ENCODE measurements at regions not wholly inside any gene's neighbourhood (a gene's known extent, or its start where the extent isn't known, plus 50 kb on each side); places are given as distances from the start of the nearest gene placed in this dataset.
"Not testable (repeated sequence)": the region's sequence is repeated elsewhere in the genome, so short reads cannot be mapped to it uniquely, and the experiment has no call there.

DNA sequence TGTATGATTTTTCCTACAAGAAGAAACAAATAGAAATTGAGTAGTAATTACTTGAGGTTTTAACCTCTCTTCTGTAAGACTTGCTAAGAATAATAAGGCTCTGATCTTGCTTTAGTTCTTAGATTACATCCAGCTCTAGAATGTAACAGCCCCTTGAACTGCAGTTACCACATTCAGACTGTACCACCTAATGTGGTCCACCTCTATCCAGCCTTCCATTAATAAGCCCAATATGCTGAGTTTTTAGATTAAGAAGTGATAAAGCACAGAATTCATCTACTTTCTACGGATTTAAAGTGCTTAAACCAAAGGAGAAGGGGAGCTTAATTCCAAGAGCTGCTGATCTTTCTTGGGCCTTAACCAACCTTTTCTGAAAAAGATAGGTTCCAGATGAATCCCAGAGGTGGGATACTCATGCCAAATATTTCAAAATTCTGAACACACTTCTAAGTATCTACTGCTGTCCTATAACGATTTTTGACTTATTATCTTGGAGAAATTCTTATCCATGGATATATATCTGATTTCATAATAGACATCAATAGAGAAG, 131.5 kb downstream of the ZNF608 start:
- DNase-seq: no peak

DNA sequence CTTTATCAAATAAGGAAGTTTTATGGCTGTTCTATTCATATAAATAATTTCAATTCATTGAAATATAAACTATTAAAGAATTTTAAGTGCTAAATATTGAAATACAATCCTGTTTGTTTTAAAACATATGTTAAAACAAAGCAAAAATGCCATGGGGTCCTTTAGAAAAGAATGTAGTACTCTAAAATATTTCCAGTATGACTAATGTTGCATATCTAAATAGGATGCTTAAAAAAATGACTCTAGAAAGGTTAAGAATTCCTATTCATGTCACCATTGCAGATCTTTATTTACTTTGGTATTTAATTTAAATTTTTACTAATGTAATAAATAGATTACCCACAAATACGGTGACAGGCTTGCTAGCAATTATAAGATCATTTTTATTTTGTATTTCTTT, 132.3 kb downstream of the ZNF608 start:
- DNase-seq: no peak

- no peak for DNase-seq
These were observed 133.0 kb downstream of the ZNF608 start for GRCh38 chr5:124613273-124613953.

DNA sequence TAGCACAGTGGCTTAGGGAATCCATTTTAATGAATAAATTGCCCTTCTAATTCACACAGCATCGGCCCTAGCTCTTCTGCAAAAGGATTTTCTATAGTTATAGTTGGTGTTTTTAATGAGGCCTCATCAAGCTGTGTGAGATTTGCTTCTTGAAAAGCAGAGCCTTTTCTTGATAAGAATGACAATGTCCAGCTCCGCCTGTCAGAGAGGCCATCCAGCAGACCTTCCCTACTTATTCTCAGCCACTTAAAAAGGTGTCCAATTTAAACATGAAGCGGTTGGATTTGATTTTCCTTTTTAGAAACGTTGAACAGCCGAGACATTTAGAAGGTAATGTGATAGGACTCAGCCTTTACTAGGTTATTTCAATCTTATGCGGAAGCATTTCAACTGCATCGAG, 134.4 kb downstream of the ZNF608 start:
- DNase-seq: no peak

DNA sequence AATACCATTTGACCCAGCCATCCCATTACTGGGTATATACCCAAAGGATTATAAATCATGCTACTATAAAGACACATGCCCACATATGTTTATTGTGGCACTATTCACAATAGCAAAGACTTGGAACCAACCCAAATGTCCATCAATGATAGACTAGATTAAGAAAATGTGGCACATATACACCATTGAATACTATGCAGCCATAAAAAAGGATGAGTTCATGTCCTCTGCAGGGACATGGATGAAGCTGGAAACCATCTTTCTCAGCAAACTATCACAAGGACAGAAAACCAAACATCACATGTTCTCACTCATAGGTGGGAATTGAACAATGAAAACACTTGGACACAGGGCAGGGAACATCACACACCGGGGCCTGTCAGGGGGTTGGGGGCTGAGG, 135.2 kb downstream of the ZNF608 start:
- DNase-seq: not testable (repeated sequence)

GRCh38 chr5:124609685-124610084, 136.8 kb downstream of the ZNF608 start:
- DNase-seq: not testable (repeated sequence)

DNA sequence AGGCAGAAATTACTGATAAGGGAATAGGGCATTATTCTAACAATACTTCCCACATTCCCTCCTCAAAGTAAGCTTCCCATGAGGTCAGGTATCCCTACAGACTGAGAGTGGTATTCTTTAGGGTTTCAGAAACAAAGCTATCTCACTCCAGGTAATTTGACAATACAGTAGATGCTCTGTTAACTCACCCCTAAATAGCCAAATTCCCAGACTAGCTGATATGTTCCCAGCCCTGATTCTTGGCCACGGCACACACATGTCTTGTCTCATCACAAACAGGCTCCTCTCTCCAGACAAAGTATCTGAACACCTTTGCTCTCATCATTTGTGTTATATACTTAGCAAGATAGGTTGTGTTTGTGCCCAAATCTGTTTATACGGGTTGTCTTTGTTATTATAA, 139.9 kb downstream of the ZNF608 start:
- DNase-seq: no peak

- DNase-seq: no peak
These were observed 140.3 kb downstream of the ZNF608 start for GRCh38 chr5:124606093-124606492.

DNA sequence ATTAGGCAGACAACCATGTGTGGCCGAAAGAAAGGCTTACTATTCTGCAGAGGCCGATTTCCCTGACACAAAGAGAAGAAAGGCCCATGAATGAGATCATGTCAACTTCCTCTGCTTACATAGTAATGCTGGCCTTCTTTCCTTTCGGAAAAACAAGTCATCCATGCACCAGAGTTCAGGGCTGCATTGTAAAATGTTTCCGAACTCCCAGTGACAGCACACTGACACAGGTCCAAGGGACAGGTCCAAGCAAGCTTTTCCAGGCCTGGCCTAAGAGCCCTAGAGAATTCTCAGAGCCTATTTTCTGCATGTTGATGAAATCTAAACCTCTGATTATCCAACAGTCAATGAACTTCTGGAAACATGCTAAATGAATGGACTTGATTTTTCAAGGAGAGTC, 140.9 kb downstream of the ZNF608 start:
- DNase-seq: no peak

GRCh38 chr5:124604419-124604818, 142.0 kb downstream of the ZNF608 start:
- DNase-seq: no peak

- no peak for DNase-seq
These were observed 143.4 kb downstream of the ZNF608 start for GRCh38 chr5:124602925-124603650.

DNA sequence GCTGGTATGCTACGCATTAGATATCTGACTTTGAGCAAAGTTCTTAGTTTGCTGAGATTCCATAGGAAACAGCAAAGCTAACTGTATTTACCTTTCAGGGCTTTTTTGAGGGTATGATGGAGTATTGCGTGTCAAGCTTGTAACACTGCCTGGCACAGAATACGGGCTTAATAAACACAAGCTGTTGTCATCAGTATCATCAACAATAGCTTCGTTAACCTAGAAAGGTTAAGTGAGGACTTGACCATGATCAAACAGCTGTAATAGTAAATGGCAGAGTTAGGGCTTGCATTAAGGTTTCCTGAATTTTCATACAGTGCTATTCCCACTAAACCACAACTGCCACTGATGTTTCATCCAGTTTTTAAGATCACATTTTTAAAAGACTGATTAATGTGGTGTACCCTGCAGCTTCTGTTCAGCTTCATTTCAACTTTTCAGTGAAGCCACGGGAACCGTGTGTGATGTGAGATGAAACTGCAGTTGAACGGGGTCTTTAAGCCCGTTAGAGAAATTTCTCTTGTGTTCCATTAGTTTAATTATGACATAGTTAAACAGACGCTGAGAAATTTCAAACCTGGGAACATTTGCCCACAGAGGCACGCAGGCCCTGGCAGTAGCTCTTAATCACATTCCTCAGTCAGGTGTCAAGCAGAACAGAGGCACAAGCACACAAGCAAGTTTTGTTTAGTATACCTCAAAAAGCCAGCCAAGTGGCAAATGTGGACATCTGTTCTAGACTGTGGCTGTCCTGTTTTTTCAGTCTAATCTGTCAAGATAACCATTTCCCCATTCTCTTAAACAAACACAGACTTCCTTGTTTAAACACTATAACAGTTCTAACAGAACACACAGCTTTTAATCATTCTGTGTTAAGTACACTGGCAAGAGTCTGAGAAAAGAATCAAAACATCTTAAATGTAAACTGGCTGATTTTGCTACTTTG, 147.1 kb downstream of the ZNF608 start:
- peak in 2 of 4 experiments; percentile 4 to 28 for DNase-seq

DNA sequence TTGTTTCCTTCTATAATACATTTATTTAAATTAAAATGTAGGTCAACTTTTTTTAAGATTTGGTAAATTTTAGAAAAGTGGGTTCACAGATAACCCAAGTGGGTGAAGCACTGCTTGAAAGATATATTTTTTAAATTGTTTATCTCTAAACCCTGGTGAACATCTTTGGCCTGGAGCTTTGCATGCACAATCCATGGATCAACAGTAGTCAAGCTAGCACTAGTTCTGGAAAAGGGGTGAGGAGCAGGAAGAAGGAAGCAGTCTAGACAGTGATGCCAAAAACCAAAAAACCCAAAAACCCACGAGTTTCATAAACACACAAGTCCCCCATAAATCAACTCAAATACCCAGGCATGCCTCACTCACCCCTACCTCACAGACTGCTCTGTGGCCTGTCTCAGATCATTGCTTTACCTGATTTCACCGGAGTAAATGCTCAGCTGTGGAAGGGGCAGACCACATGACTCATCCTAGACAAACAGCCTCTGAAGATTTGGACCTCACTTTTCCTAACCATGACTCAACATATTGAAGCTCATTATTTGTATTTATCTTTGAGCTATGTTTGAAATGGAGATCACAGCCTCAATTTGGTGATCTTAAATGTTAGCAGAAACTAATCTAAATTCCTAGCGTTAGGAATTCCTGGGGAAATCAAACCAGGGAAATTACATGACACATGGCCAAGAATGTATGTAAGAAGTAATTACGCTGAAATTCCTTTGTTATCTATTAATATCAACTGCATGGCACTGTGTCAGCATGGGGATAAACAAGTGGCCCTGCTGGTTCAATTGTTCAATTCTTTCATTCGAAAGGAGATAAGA, 149.6 kb downstream of the ZNF608 start:
- no peak for DNase-seq

DNA sequence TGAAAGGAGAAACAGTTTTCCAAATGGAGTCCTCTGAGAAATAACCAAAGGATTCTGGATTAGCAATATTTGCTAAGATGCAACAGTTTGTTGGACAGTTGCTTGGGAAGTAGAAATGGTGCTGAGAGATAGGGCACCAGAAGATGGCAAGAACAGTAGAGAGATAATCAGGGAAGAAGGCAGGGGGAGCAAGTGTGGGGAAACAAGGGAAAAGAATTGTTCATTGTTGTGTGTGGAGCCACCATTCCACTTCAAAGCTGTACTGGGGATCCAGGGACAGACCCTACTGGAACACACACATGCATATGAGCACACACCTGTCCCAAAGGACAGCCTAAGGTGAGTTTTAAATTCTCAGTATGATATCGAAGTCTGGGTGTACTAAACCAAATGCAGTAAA, 152.5 kb downstream of the ZNF608 start:
- DNase-seq: no peak

GRCh38 chr5:124592891-124593290, 153.5 kb downstream of the ZNF608 start:
- DNase-seq: no peak

DNA sequence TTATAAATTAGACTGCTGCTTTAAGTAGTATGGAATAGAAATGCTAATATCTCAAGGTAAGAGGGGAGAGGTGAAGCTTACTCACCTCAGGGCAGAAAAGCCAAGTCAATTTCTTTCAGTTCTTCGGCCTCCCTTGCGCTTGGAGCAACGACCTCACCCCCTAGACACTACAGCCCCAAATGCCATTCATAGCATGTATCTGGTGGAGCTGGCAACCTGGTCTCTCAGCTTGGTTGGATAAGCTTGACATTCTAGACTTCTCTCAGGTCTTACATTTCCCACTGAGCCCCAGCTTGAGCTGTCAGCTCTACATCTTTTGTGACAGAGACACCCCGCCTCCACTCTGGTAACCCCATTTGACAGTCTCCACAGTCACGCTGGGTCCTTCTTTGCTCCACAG, 154.9 kb downstream of the ZNF608 start:
- DNase-seq: no peak

GRCh38 chr5:124590686-124591085, 155.8 kb downstream of the ZNF608 start:
- DNase-seq: no peak

DNA sequence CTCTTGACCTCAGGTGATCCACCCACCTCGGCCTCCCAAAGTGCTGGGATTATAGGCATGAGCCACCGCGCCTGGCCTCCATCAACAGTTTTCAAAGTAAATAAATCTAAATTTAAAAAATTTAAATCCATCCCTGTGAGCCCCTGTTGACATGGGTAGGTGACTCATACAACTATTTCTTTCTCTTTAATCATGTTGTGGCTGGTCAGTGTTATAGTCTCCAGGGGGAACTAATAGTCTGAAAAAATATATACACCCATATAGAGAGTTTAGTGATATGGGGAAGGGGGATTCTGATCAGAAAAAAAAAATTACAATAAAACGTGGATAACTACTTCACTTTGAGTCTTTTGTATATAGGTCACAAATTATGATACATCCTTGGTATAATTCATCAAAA, 159.2 kb downstream of the ZNF608 start:
- DNase-seq: no peak

GRCh38 chr5:124584991-124585715, 161.3 kb downstream of the ZNF608 start:
- DNase-seq: no peak

DNA sequence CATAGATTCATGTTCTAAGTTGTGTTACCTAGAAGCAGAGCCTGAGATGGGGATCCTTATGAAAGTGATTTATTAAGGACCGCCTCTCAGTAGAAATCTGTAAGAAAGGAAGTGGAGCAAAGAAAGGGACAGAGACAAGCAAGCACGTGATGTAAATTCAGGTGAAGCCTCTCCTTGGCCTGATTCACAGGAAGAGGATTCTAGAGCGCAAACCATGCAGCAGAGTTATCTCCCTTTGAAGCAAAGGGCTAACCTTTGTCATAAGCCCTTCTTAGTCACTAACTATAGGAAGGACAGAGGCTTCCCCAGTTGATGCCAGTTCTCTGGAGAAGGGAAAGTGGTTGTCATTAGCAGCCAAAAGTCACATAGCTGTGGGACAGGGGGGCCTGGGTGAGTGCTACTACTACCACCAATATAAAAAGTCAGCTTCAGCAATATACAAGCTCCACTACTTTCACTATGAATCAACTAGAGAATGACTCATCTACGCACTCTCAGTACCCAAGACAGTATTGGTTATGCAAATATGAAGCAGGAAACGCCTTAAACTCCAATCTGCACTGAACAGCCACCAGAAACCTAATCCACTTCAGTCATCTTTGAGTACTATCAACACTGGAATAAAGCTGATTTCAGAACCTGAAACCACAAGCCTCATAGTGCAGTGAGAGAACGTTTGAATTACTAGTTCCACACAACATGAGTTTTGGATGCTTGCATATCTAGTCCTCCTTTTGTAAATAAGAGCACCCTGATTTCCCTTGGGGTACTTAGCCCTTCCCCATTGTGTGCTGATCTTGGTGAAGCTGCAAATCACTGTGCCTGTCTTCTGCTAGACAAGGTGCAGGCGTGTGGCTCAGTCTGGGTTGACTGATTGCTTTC, 162.7 kb downstream of the ZNF608 start:
- peak; percentile 2 to 59 (median 31) for DNase-seq

DNA sequence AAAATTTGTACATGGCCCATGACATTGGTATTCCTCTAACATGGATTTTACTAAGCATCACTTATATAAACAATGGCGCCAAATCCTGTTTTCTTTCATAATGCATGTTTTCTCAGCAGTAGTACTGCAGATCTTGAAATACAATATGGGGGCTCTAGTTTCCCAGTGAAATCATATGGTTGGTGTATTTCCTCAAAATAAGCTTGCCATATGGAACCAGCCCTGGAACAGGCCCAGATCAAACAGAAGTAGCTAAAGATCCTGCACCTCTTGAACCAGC, 163.9 kb downstream of the ZNF608 start:
- DNase-seq: no peak

All from suppressor macrophage (primary cell).